Endothelial cell of umbilical vein (primary cell): ENCODE measurements at regions not wholly inside any gene's neighbourhood (a gene's known extent, or its start where the extent isn't known, plus 50 kb on each side); places are given as distances from the start of the nearest gene placed in this dataset.
"Not testable (repeated sequence)": the region's sequence is repeated elsewhere in the genome, so short reads cannot be mapped to it uniquely, and the experiment has no call there.

Experiments used
- CTCF ChIP-seq, 2 donors: IDR thresholded peaks; 1 replicate in 1 of 2; 2 replicates in 1 of 2; pipeline ENCODE4 v1.5.1; 2011; ENCODE audit warnings: low read length in 2 of 2, mild to moderate bottlenecking in 2 of 2, moderate library complexity in 2 of 2, control low read depth in 1 of 2, inconsistent platforms in 1 of 2, low read depth in 1 of 2; ENCODE audit not compliant: insufficient read depth in 1 of 2; ENCODE audit errors: extremely low read depth in 1 of 2
- POLR2AphosphoS5 ChIP-seq: IDR thresholded peaks from 2 replicates; pipeline ENCODE4 v1.6.1; 2012; ENCODE audit warnings: low read depth, mild to moderate bottlenecking, control low read depth, low read length, moderate library complexity; ENCODE audit not compliant: insufficient read depth

DNA sequence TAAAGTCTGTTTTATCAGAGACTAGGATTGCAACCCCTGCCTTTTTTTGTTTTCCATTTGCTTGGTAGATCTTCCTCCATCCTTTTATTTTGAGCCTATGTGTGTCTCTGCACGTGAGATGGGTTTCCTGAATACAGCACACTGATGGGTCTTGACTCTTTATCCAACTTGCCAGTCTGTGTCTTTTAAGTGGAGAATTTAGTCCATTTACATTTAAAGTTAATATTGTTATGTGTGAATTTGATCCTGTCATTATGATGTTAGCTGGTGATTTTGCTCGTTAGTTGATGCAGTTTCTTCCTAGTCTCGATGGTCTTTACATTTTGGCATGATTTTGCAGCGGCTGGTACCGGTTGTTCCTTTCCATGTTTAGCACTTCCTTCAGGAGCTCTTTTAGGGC is 128.3 kb downstream of the SRGAP2 start:
- not testable (repeated sequence) for TF ChIP-seq CTCF (IDR thresholded peaks at IDR 0.05; ENCODE audit: extremely low read depth in 1 of 2, insufficient read depth in 1 of 2, low read depth in 1 of 2, low read length in 2 of 2); POLR2AphosphoS5
